ENCODE measurements at regions not wholly inside any gene's neighbourhood (a gene's known extent, or its start where the extent isn't known, plus 50 kb on each side); places are given as distances from the start of the nearest gene placed in this dataset.
"Not testable (repeated sequence)": the region's sequence is repeated elsewhere in the genome, so short reads cannot be mapped to it uniquely, and the experiment has no call there.

- DNase-seq: no peak
These were observed 926.4 kb upstream of the SLC35B3 start for GRCh38 chr6:9361749-9362148.

DNA sequence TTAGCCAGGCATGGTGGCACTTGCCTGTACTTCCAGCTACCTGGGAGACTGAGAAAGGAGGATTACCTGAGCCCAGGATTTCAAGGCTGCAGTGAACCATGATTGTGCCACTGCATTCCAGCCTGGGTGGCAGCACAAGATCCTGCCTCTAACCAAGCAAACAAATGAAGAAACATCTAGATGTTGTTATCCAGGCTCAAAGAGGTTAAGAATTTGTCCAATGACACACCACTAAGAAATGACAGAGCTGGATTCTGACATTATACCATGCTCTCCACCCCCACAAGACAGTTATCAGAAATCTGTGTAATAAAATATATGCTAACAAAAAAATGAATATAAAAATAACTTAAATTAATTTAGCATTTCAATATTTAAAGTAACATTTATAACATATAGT is 925.5 kb upstream of the SLC35B3 start:
- DNase-seq: no peak

DNA sequence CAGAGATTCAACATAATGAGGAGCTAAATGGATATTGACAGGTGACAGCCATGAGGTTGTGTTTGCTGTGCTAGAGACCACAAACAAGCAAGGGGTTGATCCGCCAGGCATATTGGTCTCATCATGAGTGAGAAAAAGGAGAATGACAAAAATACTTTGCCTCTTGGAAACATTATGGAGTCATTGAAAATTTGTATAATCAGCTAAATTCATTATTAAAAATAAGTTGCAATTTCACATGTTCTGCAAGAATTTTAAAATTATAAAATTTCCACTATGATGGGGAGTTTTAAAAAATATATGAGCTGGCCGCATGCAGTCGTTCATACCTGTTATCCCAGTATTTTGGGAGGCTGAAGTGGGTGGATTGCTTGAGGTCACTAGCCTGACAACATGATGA is 912.3 kb upstream of the SLC35B3 start:
- no peak for DNase-seq

DNA sequence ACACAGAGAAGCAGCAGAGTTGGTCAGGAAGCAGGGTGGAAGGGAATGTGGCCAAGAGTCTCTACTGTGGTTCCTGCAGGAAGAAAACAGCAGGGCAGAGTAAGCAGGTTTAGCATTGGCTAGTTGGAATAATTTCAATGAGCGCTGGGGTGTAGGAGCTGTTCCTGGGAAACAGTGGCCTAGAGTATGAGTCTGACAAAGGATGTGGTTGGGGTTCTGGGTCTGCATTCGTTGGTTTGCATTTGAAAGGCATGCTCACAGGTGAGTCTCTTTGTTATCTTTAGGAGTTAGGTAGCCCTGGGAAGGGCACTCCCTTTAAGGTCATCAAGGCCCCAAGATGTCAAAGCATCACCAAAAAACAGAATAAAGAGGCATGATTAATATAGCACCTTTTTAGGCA is 911.6 kb upstream of the SLC35B3 start:
- DNase-seq: no peak

GRCh38 chr6:9335431-9335830 is 900.1 kb upstream of the SLC35B3 start:
- DNase-seq: no peak

DNA sequence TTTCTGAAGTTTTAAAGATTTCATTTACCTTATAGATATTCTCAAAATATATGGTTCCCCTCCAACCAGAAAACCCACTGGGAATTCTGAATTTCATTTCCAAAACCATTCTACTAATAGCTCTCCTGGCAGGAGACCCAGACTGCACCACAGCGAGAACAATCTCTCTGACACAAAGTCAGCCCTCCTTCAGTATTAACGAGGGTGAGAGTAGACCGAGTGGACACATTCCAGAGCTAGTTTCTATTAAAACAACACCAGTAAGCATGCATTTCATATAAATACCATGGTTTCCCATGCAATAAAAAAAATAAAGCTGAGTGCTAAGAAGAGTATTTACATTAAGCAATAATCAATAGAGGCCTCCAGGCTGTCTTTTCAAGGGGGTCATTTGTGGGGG is 899.6 kb upstream of the SLC35B3 start:
- DNase-seq: no peak

GRCh38 chr6:9332241-9332780 is 897.0 kb upstream of the SLC35B3 start:
- DNase-seq: no peak

- DNase-seq: no peak
These were observed 881.5 kb upstream of the SLC35B3 start for GRCh38 chr6:9316831-9317230.

DNA sequence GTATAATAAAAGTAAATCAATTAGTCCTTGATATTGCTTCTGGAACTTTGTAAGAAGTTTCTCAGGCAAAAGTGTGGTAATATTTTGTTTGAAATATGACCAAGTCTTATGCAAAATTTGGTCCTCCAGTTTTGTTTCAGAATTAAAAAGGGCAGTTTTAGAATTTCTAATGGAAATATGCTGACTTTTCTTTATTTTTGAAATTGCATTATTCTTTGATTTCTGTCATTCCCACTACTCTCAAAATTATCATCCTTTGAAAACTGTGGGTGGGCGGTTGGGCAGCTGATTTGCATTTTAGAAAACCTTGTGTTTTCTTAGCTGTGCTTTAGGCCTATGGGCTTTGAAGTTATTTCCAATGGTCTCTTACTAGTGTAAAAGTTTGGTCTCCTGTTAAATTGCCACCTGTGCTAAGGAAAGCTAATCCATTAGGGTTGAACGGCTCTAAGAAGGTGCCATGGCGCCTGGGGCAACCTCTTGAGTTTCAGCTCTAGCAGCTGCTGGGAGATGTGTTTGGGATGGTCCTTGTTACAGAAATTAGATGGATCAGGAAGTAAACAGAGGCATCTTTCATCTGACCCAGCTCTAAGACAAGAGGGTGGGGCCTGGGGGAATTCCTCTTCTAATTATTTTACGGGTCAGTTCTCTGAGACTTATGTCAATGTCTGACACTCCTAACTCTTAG is 880.8 kb upstream of the SLC35B3 start:
- DNase-seq: no peak

- no peak for DNase-seq
These were observed 872.9 kb upstream of the SLC35B3 start for GRCh38 chr6:9308284-9308683.

DNA sequence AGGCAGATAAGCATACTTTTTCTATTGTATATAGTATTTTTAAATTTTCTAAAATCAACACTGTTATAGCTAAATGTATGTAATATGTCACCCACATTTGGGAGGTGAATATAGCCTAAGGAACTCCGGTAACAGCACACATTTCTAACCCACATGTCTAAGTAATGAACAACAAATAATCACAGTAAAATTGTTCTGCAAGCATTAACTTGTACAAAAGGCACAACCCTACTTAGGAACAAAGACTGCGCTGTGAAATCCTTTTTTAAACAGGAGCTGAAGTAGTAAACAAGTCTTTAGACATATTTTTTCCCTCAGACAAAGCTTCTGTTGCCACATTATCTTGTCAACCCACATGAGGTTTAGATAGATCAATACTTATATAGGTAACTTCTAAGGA is 872.4 kb upstream of the SLC35B3 start:
- no peak for DNase-seq

DNA sequence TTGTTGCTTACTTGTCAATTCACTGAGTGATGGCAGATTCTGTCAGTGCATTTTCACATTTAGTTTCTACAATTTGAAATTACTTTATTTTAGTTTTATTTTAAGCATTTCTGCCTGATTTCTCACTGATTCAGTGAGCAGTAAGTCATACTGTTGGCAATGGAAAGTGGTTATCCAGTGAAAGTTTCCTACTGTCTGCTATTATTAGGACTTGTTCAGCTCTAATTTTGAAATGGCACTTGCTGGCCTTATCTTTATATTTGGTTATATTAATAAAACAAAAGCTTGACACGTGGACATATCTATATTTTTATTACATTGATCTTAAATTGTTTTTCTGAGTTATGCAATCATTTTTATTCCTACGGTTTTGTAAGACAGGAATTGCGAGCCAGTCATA is 871.8 kb upstream of the SLC35B3 start:
- no peak for DNase-seq

- no peak for DNase-seq
These were observed 860.3 kb upstream of the SLC35B3 start for GRCh38 chr6:9295644-9296043.

GRCh38 chr6:9292975-9293374 is 857.6 kb upstream of the SLC35B3 start:
- no peak for DNase-seq

- not testable (repeated sequence) for DNase-seq
These were observed 855.0 kb upstream of the SLC35B3 start for GRCh38 chr6:9290342-9290741.

DNA sequence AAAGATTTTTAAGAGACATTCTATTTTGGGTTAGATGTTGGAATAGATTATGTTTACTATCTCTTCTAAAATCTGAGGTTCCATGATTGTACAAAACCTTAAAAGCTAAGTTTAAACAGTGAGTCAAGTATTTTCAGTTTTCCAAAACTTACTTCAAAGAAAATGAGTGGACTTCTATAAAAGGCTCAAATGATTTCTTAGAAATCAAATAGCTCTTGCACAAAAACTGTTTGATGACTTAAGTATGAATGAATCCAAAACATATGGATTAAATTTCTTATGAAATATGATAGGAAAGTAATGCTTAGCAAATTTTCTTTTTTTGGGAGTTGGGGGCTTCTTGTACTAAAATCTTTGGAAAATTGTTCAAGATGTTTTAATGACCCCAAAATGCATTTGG is 837.3 kb upstream of the SLC35B3 start:
- no peak for DNase-seq

GRCh38 chr6:9266741-9267140 is 831.4 kb upstream of the SLC35B3 start:
- no peak for DNase-seq

GRCh38 chr6:9257215-9257614 is 821.9 kb upstream of the SLC35B3 start:
- no peak for DNase-seq

DNA sequence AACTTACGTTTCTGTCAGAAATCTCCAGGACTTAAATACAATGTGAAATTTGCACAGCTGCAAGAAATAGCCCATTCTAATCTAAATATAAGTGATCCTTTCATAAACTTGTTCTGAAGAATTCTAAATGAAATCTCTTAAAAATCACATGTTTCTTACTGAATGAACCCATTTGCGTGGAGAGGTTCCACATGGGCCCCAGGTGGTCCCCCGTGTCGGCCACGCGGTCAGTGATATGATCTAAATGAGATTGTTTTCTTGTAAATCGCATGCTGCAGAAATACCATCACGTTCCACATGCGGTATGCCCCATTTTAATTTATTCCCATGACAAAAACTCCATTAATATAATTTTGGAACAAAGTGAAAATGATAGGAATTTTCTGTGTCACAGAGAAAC is 818.9 kb upstream of the SLC35B3 start:
- DNase-seq: no peak

DNA sequence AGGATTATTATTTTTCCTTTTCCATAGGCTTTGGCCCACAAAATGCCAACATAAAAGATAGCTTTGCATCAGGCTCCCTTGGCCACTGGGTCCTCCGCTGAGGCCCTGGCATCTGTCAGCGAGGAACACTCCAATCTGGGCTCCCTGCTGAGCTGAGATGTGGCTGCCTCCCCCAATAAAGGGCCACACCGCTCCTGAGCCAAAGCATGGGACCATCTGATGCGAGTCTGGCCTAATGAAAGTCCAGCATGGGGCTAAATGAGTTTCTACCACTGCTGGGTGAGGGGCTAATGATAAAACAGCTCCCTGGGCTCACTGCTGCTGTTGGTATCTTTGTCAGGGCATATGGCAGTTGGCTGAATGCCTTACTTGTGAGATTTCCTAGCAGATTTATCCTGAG is 817.5 kb upstream of the SLC35B3 start:
- DNase-seq: no peak

DNA sequence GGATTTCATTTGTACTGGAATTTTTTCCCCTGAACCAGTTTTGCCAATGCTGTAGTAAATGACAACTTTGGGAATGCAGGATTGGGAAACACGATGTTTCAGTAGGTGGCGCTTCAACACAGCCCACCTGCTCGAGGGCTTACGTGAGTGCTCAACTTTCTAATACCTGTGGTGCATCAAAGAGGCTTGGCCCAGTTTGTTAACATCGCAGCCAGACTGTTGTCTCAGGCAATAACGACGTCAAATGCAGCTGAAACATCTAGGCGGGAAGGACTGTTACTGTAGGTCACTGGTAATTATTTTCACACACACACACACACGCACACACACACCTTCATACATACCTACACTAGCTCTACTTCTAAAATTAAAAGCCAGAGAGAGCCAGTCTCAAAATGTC is 815.5 kb upstream of the SLC35B3 start:
- no peak for DNase-seq

GRCh38 chr6:9248133-9248532 is 812.8 kb upstream of the SLC35B3 start:
- DNase-seq: no peak

DNA sequence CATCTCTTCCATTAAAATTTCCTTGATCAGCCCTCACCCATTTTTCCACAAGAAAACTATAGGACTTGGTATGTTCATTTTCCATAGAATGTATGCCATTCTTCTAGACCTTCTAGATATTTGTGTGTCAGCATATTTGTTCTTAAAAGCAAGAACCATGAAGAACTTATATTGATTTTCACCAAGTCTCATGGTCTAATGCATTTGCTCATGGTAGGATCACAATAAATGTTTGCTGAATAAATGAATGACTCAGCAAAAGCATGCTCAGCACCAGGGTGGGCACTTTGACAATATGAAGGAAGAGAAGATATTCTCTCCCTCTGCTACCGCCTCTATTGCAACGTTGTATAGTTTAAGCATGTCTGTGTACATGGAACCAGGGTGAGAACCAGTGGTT is 805.5 kb upstream of the SLC35B3 start:
- DNase-seq: no peak

DNA sequence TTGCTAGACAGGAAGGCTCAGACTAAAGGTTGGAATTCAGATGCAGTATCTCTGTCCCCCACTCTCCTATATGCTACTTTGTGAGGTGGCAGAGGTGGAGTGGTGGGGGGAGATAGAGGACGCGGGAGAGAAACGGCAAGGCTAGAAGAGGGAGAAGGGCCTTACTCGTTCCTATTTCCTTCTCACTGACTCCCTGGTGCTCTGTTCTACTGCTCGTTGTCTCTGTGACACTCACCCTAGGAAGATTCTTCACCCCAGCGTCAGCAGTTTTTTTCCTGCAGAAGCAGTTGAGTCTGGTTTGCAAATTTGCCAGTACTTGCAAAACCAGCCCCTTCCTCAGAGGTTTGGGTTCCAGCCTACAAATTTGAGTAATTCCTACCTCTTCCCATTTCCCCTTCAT is 801.1 kb upstream of the SLC35B3 start:
- no peak for DNase-seq

DNA sequence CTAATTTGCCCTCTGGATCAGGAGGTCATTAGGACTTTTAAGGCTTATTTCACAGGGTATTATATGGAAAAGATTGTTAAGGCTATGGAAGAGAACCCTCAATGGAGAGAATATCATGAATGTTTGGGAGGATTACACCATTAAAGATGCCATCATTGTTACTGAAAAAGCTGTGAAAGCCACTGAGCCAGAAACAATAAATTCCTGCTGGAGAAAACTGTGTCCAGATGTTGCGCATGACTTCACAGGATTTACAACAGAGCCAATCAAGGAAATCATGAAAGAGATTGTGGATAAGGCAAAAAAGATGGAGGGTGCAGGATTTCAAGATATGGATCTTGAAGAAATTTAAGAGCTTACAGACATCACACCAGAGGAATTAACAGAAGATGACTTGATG is 798.3 kb upstream of the SLC35B3 start:
- DNase-seq: no peak

Data from stimulated activated CD4-positive, alpha-beta T cell treated with anti-CD3 and anti-CD28 coated beads, Interleukin-2, amount 100 ng/mL, for 48 hours (primary cell).